GM12874 (cell line): ENCODE measurements at regions not wholly inside any gene's neighbourhood (a gene's known extent, or its start where the extent isn't known, plus 50 kb on each side); places are given as distances from the start of the nearest gene placed in this dataset.

Experiments used
- TF ChIP-seq, protein P1 (sequence below): IDR thresholded peaks from 2 replicates; pipeline ENCODE4 v1.5.1; 2011; ENCODE audit warnings: low read depth, mild to moderate bottlenecking, control low read depth, low read length, moderate library complexity; ENCODE audit not compliant: insufficient read depth

GRCh38 chr12:59839514-59839913 is 243.7 kb downstream of the SLC16A7 start:
- TF ChIP-seq, protein P1, sequence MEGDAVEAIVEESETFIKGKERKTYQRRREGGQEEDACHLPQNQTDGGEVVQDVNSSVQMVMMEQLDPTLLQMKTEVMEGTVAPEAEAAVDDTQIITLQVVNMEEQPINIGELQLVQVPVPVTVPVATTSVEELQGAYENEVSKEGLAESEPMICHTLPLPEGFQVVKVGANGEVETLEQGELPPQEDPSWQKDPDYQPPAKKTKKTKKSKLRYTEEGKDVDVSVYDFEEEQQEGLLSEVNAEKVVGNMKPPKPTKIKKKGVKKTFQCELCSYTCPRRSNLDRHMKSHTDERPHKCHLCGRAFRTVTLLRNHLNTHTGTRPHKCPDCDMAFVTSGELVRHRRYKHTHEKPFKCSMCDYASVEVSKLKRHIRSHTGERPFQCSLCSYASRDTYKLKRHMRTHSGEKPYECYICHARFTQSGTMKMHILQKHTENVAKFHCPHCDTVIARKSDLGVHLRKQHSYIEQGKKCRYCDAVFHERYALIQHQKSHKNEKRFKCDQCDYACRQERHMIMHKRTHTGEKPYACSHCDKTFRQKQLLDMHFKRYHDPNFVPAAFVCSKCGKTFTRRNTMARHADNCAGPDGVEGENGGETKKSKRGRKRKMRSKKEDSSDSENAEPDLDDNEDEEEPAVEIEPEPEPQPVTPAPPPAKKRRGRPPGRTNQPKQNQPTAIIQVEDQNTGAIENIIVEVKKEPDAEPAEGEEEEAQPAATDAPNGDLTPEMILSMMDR: no peak

- TF ChIP-seq, protein P1: no peak
These were observed 247.5 kb downstream of the SLC16A7 start for GRCh38 chr12:59843260-59843843.

- TF ChIP-seq, protein P1: no peak
These were observed 248.9 kb downstream of the SLC16A7 start for GRCh38 chr12:59844750-59845149.

DNA sequence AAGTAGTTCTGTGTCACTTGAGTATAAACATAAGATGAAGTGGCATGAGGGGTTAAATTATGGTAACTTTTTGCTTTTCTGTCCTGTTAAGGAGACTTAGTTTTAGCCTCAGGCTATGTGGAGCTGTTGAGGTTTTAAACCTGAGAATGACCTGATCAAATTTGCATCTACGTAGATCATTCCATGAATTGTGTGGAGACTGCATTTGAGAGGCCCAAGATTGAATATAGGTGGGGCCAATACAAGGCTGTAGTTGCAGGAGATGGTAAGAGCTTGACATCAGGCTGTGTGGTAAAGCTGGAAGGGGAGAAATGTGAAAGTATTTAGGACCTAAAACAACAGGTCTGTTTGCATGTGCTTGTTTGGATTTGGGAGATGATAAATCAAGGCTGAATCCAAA is 249.5 kb downstream of the SLC16A7 start:
- TF ChIP-seq, protein P1: no peak

GRCh38 chr12:59847127-59847526 is 251.3 kb downstream of the SLC16A7 start:
- TF ChIP-seq, protein P1: no peak

GRCh38 chr12:59850268-59850667 is 254.4 kb downstream of the SLC16A7 start:
- TF ChIP-seq, protein P1: no peak

DNA sequence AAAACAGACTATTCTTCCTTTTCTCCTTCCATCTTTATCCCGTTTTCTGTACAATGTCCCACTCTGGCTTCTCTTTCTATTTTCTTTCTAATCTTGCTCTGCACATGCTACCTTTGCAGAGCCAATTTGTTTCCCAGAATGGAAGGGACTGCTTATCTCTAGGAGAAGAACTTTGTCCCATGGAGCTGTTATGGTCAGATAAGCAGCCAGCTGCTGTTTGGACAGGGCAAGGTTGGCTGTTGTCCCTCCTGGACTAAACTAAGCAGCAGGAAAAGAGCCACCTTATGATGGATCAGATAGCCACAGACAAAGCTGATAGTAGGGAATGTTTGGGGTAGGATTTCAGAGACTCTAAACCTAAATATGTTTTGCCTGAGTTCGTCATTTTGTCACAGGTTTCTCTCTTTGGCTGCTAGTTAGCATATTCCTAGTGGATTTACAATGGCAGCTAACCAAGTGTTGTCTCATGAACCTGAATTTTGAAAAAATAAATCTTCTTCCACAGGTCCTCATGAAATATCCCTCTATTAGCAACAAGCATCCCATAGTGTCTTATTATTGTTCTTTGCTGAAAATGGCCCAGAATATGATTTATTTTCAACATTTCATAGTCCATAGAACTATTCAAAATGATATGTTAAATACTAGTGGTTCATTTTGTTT is 262.8 kb downstream of the SLC16A7 start:
- TF ChIP-seq, protein P1: no peak

- TF ChIP-seq, protein P1: no peak
These were observed 263.3 kb downstream of the SLC16A7 start for GRCh38 chr12:59859171-59859510.
